DMS53 treated with DMSO at 0.1 percent for 48 hours (cell line): ENCODE measurements at regions not wholly inside any gene's neighbourhood (a gene's known extent, or its start where the extent isn't known, plus 50 kb on each side); places are given as distances from the start of the nearest gene placed in this dataset.

Experiments used
- DNase-seq: peaks from one replicate; lab custom pipeline; 2025; ENCODE audit not compliant: unreplicated experiment; lab: John Stamatoyannopoulos, UW

DNA sequence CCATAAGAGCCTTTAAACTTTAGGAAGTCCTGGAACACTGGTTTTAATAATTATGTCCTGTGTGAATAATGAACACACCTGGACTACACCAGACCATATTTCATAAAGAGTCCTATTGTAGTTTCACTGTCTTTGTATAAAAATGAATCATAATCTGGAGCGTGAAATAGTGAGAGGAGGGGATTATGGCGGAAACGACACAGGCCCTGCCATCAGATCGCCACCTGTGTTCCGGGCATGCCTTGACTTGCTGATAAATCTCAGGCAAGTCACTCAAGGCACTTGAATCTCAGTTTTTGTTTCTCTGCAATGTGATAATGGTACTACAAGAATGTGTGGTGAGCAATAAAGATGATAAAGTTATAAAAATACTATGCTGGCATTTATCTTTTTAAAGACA lies 995.5 kb downstream of the MCTP2 start:
- DNase-seq, result no peak

DNA sequence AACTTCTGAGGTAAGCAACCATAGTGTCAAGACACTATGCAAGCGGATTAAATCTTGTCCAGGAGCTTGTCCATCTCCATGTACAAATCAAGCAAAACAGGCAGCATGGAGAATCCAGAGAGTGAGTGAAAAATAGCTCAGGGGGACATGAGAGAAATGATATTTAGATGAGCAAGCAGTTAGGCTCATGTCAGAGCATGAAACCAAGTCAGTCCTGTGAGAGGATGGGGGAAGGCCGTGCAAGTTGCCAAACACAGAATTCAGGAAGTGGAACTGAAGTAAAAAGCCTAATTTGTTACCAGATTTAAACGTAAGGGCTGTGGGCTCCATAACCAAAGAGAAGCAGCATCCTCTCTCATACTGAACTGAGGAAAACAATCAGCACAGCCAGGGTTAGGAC lies 995.9 kb downstream of the MCTP2 start:
- DNase-seq, result no peak

DNA sequence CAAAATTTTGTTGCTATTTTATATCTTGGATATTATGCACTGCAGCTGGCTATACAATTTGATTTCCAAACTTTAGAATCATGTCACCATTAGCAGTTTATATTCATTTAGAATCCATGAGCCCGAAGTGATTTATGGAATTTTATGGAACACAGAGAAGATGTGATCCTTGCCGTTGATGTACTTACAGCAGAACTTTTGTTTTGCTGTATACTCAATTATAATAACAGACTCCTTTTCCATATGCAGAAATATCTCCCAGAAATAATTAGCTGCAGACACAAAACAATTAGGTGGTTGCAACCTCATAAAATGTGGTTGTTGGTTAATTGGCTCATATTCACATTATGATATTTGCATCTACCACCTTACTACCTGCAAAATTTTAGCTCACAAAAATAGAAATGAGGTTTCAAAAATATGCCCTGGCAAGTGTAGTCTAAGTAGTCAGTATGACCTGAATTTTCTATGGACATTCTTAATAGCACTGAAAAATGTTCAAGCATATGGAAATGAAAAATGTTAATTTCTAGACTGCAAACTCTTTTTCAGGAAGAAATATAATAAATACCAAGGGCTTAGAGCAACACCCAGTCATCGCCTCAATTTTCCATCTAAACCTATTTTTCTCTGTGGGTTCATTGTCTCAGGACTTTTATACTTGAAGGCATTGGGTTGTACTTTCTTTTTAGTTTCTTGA lies 997.6 kb downstream of the MCTP2 start:
- no peak for DNase-seq

DNA sequence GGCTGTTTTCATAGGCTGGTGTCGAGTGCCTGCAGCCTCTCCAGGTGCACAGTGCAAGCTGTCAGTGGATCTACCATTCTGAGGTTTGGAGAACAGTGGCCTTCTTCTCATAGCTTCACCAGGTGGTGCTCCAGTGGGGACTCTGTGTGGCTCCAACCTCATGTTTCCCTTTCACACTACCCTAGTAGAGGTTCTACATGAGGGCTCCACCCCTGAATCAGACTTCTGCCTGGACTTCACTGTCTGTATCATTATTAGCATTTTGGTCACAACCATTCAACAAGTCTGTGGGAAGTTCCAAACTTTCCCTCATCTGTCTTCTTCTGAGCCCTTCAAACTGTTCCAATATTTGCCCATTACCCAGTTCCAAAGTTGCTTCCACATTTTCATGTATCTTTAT lies 1003.7 kb downstream of the MCTP2 start:
- DNase-seq, result no peak

DNA sequence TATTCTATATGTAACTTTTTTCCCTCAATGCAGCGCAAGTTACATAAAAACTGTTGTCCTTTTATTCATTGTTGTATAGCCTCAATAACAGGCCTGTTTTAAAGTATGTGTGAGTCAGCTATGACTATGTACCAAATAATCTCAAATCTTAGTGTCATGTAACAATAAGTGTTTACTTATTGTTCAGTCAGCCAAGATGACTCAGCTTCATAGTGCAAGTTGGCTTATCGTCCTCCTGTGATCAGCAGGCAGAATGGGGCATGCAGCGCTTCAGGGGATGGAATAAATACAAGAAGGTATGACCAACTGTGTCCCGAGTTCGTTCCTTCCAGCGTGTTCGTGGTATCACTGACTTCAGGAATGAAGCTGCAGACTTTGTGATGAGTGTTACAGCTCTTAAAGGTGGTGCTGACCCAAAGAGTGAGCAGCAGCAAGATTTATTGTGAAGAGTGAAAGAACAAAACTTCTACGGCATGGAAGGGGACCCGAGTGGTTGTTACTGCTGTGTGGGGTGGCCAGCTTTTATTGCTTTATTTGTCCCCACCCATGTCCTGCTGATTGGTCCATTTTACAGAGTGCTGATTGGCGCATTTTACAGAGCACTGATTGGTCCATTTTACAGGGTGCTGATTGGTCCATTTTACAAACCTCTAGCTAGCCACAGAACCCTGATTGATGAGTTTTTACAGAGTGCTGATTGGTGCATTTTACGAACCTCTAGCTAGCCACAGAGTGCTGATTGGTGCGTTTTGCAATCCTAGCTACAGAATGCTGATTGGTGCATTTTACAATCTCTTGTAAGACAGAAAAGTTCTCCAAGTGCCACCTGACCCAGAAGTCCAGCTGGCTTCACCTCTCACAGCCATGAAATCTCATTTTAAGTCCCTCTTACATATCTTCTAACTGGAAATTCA lies 1016.0 kb downstream of the MCTP2 start:
- no peak for DNase-seq

DNA sequence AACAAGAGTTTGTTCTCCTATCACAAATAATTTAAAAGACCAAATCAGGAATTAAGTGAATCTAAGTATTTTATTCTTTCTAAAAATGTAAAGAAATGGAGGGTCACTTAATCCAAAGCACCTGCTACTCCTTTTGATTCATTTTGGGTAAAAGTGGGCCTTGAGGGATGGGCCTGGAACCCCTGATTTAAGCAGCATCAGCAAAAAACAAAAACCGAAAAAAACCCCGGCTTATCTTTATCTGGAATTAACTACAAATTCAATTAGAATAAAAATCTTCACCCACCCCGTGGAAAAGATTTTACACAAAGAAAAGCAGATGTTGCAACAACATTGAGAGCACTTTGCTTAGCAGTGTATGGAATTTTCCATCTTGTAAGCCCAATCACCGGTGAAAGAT lies 1018.2 kb downstream of the MCTP2 start:
- DNase-seq, result no peak

DNA sequence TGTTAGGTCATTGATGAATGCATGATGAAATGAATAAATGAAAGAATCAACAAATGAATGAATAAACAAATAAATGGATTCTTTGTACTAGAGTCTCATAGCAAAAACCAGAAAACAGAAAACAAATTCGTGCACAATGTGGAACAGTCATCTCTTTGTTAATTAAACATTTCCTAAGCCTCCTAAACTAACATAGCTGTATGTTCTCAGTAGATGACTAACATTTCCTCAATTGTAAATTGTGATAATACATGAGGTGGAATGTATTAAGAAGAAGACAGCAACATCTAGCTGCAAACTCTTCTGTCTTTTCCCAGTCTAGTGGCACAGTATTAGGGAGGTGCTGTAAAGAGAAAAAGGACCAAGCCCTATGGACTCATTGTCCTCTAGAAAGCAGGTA lies 1021.0 kb downstream of the MCTP2 start:
- DNase-seq, result no peak

DNA sequence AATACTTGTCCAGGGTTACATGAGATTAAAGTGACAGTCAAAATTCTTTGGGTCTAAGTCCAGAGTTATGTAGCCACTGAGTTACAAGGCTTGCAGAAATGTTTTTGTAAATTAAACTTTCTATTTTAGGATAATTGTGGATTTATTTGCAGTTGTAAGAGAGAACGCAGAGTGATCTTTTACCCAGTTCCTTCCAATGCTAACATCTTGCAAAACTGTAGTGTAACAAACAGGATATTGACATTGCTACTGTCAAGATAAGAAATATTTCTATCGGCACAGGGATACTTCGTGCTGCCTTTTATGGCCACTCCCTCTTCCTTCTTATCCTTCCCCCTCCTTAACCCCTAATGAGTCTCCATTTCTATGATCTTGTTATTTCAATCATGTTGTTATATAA lies 1022.9 kb downstream of the MCTP2 start:
- DNase-seq, result no peak

DNA sequence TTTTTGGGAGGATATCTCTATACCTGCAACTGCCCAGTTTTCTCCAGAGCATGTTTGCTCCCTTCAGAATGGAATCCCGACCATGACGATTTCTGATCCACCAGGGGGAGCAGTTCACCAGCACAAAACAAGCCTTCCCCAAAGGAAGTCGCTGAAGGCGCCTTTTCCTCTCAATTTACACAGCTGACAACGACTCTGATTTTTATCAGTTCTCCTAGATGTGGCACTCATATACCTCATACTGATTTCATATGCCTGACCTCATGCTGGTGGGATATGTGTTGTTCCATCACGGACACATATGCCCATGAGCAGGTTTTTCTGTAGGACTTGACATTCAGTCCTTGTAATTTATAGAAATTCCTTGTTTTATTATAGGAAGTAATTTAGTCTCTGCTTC lies 1028.2 kb downstream of the MCTP2 start:
- DNase-seq, result peak; percentile 20

DNA sequence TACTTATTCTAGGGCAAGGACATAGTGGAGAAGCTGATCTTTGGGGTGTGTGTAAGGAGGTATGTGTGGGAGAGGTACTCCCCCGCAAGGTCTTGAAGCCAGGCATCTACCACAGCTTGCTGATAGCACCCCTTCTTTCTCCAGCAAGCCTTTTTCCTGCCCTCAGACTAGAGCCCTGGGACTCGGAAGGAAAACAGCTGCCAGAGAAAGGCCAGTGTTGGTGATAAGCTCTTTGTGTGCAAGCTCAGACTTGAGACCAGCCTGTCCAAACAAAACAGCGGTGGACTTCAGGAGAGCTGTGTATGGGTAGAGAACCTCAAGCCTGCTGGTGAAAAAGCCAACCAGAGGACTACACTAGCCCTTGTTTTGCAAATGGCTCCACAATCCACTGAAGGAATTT lies 1028.6 kb downstream of the MCTP2 start:
- no peak for DNase-seq

DNA sequence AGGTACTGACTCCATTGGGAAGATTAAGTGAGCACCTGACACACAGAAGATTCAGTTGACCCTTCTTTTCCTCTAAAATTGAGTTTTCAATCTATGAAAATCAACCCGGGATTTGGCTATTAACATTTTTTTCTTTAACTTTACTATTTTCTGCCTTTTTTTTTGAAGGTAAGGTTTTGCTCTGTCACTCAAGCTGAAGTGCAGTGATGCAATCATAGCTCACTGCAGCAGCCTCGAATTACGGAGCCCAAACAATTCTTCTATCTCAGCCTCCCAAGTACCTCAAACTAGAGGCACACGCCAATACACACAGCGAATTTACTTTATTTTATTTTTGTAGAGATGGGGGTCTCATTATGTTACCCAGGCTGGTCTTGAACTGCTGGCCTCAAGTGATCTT lies 1029.5 kb downstream of the MCTP2 start:
- DNase-seq, result no peak

DNA sequence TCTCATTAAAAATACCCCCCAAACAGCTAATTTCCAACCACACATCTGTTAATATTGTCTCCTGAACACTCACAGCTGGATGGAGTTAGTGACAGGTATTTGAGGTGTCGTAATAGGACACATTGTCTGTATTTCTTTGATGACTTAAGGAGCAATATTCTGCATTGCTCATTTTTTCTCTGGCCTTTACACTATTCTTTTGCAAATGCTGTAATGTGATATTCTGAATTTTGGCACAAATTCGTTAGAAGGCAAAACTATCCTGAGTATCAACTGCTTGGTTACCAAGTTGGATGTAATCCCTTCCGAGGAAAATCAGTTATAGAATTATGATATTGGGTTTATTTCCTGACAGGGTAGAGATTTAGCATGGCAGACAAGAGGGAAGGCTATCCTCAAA lies 1030.2 kb downstream of the MCTP2 start:
- DNase-seq, result no peak

DNA sequence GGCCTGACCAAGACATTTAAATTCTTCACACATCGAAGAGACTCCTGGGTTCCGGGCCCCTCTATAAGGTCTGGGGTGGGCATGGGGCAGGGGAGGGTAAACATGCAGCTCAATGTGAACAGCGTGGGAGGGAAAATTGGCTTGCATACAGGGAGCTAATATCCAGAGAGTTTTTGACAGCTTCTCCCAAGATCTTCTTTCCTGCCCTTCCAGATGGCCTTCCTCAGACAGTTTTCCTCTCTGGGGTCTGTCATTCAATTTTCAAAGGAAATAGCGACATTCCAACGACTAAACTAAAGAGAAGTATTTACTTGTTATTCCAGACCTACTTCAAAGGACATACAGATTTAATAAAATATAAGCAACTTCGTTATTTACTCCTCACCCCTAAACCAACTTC lies 1030.6 kb downstream of the MCTP2 start:
- DNase-seq, result no peak

DNA sequence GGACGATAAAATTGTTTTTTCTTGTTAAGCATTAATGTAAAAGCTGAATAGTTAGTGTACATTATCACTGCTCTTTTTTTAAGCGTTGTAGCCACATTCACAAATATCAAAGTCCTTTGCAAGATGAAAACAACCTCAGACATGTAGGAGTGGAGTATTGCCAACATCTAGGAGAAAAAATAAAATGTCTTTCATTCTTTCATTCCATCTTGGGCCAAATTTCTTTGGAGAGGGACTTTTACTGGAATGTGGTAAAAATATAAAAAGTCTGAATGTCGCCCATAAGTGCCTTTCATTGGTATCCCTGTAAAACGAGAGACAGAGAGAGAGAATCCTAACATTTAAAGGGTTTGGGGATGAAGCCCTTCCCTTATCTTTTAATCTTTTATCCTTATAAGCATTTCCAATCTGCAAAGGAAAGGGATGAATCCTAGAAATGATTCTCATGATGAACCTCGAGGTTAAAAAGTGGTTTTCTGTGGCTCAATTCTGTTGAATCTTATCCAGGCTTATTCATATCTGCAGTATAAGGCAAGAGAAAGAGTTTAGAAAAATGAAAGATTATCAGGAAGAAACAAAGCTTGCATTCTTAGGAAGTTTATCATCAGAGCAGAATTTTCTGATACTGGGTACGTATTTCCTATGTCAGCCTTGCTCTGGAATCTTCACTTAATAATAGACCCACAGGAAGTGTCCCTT lies 1031.7 kb downstream of the MCTP2 start:
- no peak for DNase-seq

DNA sequence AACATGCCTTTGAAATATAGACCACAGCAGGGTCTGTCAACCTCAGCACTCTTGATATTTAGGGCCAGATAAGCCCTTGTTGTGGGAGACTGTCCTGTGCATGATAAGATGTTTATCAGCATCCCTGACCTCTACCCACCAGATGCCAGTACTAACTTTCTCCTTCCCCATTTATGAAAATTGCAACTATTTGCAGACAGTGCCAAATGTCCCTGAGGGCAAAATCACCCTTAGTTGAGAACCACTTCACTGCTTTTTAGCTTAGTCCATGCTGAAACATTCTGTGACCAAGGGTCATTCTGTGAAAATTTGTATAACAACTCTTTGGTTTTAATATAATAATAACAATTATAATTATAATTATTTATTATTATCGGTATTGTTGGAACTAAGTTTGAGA lies 1032.4 kb downstream of the MCTP2 start:
- DNase-seq, result no peak

DNA sequence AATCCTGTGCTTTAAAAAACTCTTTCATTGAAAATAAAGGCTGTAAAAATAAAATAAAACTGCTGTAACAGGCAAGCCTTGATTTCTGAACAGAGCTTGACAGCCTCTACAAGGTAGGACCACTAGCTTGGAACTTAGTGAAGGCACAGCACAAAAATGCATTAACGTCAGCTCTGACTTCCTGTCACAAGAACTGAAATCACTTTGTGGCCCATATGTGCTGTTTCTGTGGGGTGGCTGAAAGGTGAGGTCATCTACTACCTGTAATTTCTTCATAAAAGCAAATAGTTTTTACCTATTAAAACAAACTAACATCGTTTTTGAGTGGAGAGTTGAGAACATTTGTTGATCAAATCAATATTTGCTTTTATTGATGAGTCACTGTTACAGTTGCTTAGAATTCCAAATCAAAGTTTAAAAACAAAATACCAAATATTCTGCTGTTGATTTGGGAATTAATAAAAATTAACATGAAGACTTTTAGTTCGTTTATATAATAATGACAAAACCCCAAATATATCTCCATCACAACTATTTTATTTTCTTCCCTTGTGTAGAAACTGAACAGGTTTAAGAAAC lies 1034.1 kb downstream of the MCTP2 start:
- DNase-seq, result no peak

DNA sequence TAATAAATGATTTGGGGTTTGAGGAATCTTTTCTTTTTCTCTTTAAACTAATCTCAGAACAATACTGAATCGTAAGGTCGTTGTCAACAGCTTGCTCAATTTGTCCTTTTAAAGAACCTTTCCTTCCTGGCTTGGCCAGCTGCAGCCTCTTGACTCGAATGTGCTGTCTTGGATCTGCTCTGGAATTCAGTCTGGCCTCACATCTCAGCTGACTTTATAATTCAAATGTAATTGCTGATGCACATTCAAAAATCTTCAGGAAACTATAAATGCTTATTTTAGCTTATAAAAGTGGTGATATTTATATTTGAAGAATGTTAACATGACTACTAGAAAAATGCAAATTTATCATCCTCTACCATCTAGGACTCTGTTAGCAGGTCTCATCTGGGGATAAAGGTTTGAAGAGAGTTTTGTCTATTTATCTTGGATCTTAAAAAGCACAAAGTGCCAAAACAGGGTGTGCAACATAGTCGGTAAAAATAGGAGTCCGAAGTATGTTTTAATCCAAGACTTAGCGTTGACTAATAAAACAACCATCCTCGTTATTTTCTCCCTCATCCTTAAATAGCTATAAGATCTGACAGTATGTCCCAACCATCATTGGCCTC lies 1035.2 kb downstream of the MCTP2 start:
- DNase-seq, result no peak

DNA sequence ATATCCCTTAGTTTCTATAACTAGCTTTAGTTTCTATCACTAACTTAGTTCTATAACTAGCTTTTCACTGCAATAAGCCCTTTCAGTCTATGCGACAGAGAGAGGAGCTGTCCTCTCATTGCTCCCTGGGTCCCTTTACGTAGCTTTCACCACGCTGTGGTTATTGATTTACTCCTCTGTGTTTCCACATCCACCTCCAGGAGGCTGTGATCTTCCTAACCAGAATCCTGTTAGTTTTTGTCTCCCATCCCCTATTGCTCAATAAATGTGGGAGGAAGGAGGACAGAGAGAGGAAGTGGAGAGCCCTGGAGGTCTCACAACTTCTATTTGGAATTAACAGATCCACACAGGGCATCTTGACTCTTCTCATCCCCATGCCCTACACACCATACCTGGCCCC lies 1036.1 kb downstream of the MCTP2 start:
- DNase-seq, result no peak

DNA sequence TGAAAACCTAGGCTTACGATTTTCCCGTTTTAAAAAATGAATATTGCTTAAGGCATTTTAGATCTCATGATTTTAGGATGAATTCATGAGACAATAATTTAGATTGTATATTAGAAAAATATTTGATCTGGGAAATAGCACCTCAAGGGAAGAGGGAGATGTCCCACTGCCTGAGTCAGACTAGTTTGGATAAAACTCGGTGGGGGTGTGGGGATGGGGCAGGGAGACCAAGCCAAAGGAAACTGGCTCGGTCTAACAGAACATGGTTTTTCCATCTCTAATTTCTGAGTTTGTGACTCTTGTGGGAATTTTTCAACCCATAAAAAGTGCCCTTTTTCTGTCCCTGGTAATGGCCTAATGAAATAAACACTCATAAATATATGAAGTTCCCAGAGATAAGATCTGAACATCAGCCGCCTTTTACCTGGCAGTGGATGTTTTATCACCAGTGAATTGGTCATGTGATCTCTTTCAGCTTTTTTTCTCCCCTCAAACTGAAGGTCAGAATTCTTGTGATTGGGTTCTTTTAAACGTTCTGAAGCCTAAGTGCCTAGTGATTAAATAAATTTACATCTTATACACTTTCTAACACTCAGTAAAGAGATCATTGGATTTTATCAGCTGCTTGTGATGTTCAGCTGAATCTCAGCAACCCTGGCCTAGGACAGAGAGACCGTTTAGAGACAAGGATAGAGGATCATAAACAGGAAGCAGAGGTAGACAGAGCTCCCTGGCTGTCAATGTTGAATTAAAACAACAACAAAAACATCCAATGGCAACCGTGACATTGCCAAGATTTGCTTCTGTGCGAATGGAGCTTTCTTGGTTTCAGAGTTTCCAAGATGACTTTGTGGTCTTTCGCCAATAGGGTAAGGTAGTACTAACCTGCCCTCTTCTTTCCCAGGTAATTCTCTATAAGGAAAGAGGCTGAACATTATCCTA lies 1038.2 kb downstream of the MCTP2 start:
- no peak for DNase-seq

DNA sequence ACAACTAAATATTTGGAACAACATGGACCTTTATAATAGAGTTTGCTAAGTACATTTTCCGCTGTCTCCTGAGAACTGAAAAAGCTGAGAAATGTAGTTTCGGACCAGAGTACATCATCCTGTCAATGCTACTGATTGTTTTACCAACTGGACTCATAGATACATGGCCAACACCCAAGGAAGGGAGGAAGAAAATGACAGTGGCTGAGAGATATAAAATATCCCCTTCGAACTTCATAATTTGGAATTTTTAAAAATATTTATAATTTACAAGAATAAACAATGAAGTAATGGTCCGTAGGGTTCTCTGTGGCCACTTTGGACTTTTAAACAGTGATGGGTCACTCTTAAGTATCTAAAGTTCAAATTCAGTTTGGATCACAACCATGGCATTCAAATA lies 1042.7 kb downstream of the MCTP2 start:
- no peak for DNase-seq
